Globus pallidus (tissue), 1 donor: ENCODE measurements at regions not wholly inside any gene's neighbourhood (a gene's known extent, or its start where the extent isn't known, plus 50 kb on each side); places are given as distances from the start of the nearest gene placed in this dataset.

Experiments
- DNase-seq: peaks from one replicate; pipeline ENCODE4 v3.0.0-alpha.2; 2015; ENCODE audit warnings: low spot score

GRCh38 chr6:128666405-128666804 is 146.0 kb upstream of the PTPRK start:
- no peak for DNase-seq

GRCh38 chr6:128663238-128663637 is 142.8 kb upstream of the PTPRK start:
- no peak for DNase-seq

- no peak for DNase-seq
Measured at GRCh38 chr6:128659878-128660622, 139.7 kb upstream of the PTPRK start.

GRCh38 chr6:128659276-128659675 is 138.9 kb upstream of the PTPRK start:
- no peak for DNase-seq

- no peak for DNase-seq
Measured at GRCh38 chr6:128657181-128657580, 136.8 kb upstream of the PTPRK start.

- DNase-seq = no peak
Measured at GRCh38 chr6:128655978-128656498, 135.6 kb upstream of the PTPRK start.

GRCh38 chr6:128648022-128648598 is 127.7 kb upstream of the PTPRK start:
- DNase-seq = no peak

GRCh38 chr6:128642132-128642531 is 121.7 kb upstream of the PTPRK start:
- no peak for DNase-seq

- no peak for DNase-seq
Measured at GRCh38 chr6:128641703-128642102, 121.3 kb upstream of the PTPRK start.

- DNase-seq = no peak
Measured at GRCh38 chr6:128638817-128639216, 118.4 kb upstream of the PTPRK start.

- DNase-seq = no peak
Measured at GRCh38 chr6:128635219-128635618, 114.8 kb upstream of the PTPRK start.

GRCh38 chr6:128632131-128632530 is 111.7 kb upstream of the PTPRK start:
- no peak for DNase-seq

GRCh38 chr6:128631031-128631430 is 110.6 kb upstream of the PTPRK start:
- DNase-seq = no peak

- DNase-seq = no peak
Measured at GRCh38 chr6:128630213-128630612, 109.8 kb upstream of the PTPRK start.

- no peak for DNase-seq
Measured at GRCh38 chr6:128617285-128617684, 96.9 kb upstream of the PTPRK start.

- no peak for DNase-seq
Measured at GRCh38 chr6:128616342-128616741, 95.9 kb upstream of the PTPRK start.

- DNase-seq = no peak
Measured at GRCh38 chr6:128606611-128607010, 86.2 kb upstream of the PTPRK start.

- DNase-seq = no peak
Measured at GRCh38 chr6:128605961-128606360, 85.6 kb upstream of the PTPRK start.

GRCh38 chr6:128601060-128601459 is 80.7 kb upstream of the PTPRK start:
- DNase-seq = no peak

GRCh38 chr6:128600397-128600951 is 80.1 kb upstream of the PTPRK start:
- DNase-seq = no peak

GRCh38 chr6:128599036-128599435 is 78.6 kb upstream of the PTPRK start:
- no peak for DNase-seq

GRCh38 chr6:128598571-128598970 is 78.2 kb upstream of the PTPRK start:
- DNase-seq = no peak

GRCh38 chr6:128597956-128598355 is 77.6 kb upstream of the PTPRK start:
- DNase-seq = no peak
